HUES6 (cell line): ENCODE measurements at regions not wholly inside any gene's neighbourhood (a gene's known extent, or its start where the extent isn't known, plus 50 kb on each side); places are given as distances from the start of the nearest gene placed in this dataset.

Source experiments
- H3K27ac ChIP-seq: 2 replicates; pipeline ENCODE4 v1.7.0; 2013; ENCODE audit warnings: low read depth, mild to moderate bottlenecking, low read length, inconsistent platforms
- H3K27me3 ChIP-seq: 2 replicates; pipeline ENCODE4 v1.6.1; 2013; ENCODE audit warnings: low read length; ENCODE audit not compliant: control insufficient read depth, insufficient read depth
- H3K36me3 ChIP-seq: 2 replicates; pipeline ENCODE4 v1.6.1; 2013; ENCODE audit warnings: low read length; ENCODE audit not compliant: control insufficient read depth, insufficient read depth
- H3K4me1 ChIP-seq: 2 replicates; pipeline ENCODE4 v1.6.1; 2013; ENCODE audit warnings: low read length; ENCODE audit not compliant: control insufficient read depth, insufficient read depth
- H3K4me3 ChIP-seq: 2 replicates; pipeline ENCODE4 v1.5.1; 2013; ENCODE audit warnings: low read depth, low read length
- H3K9ac ChIP-seq: one replicate; pipeline ENCODE4 v1.6.1; 2013; ENCODE audit warnings: mild to moderate bottlenecking, low read length
- H3K9me3 ChIP-seq: 2 replicates; pipeline ENCODE4 v1.6.1; 2013; ENCODE audit warnings: low read depth, low read length; ENCODE audit not compliant: control insufficient read depth, insufficient read depth

- H3K9ac ChIP-seq = no peak overlapping the region
- H3K4me3 ChIP-seq = no peak overlapping the region
- H3K9me3 ChIP-seq = no peaks in the 10 kb centered on the region
- no peaks in the 10 kb centered on the region; the same call in 1 of the 2 replicates for H3K4me1 ChIP-seq
- H3K36me3 ChIP-seq = no peaks in the 10 kb centered on the region
- no peaks in the 10 kb centered on the region for H3K27me3 ChIP-seq
- no peak overlapping the region for H3K27ac ChIP-seq
Observed at GRCh38 chr3:132966374-132966773, 71.8 kb upstream of the TMEM108 start.

- H3K36me3 ChIP-seq = no peaks in the 10 kb centered on the region
- H3K27me3 ChIP-seq = no peaks in the 10 kb centered on the region
- H3K27ac ChIP-seq = no peak overlapping the region
- H3K4me1 ChIP-seq = no peaks in the 10 kb centered on the region; the same call in 1 of the 2 replicates
- H3K9me3 ChIP-seq = no peaks in the 10 kb centered on the region
- no peak overlapping the region for H3K9ac ChIP-seq
- H3K4me3 ChIP-seq = no peak overlapping the region
Observed at GRCh38 chr3:132964266-132964665, 73.9 kb upstream of the TMEM108 start.

- Histone ChIP-seq H3K4me1 (no peaks in the 10 kb centered on the region; the same call in 1 of the 2 replicates), H3K36me3 (no peaks in the 10 kb centered on the region), H3K4me3 (no peak overlapping the region), H3K9me3 (no peaks in the 10 kb centered on the region), H3K27me3 (no peaks in the 10 kb centered on the region), H3K9ac (no peak overlapping the region), H3K27ac (no peak overlapping the region)
Observed at GRCh38 chr3:132963786-132964185, 74.4 kb upstream of the TMEM108 start.

- no peaks in the 10 kb centered on the region for H3K9me3 ChIP-seq
- no peak overlapping the region for H3K27ac ChIP-seq
- no peaks in the 10 kb centered on the region; the same call in 1 of the 2 replicates for H3K4me1 ChIP-seq
Observed at GRCh38 chr3:132961991-132962390, 76.2 kb upstream of the TMEM108 start.

GRCh38 chr3:132953683-132954082 lies 84.5 kb upstream of the TMEM108 start:
- Histone ChIP-seq H3K27ac (no peak overlapping the region), H3K4me1 (no peaks in the 10 kb centered on the region), H3K9me3 (no peaks in the 10 kb centered on the region), H3K36me3 (no peaks in the 10 kb centered on the region), H3K27me3 (no peaks in the 10 kb centered on the region), H3K9ac (no peak overlapping the region), H3K4me3 (no peak overlapping the region)

More at GRCh38 chr3:132961991-132962390, 76.2 kb upstream of the TMEM108 start:
- no peak overlapping the region for H3K4me3 ChIP-seq
- no peaks in the 10 kb centered on the region for H3K27me3 ChIP-seq
- no peaks in the 10 kb centered on the region for H3K36me3 ChIP-seq
- no peak overlapping the region for H3K9ac ChIP-seq

GRCh38 chr3:132927896-132928295 lies 110.3 kb upstream of the TMEM108 start:
- no peak overlapping the region for H3K9ac ChIP-seq
- H3K27me3 ChIP-seq = no peaks in the 10 kb centered on the region
- H3K4me3 ChIP-seq = no peak overlapping the region
- no peak overlapping the region for H3K27ac ChIP-seq
- no peaks in the 10 kb centered on the region for H3K9me3 ChIP-seq
- no peaks in the 10 kb centered on the region for H3K36me3 ChIP-seq
- H3K4me1 ChIP-seq = no peaks in the 10 kb centered on the region

GRCh38 chr3:132926098-132926497 lies 112.1 kb upstream of the TMEM108 start:
- Histone ChIP-seq H3K27ac (no peak overlapping the region), H3K4me3 (no peak overlapping the region), H3K27me3 (no peaks in the 10 kb centered on the region), H3K4me1 (no peaks in the 10 kb centered on the region), H3K36me3 (no peaks in the 10 kb centered on the region), H3K9ac (no peak overlapping the region), H3K9me3 (no peaks in the 10 kb centered on the region)

- Histone ChIP-seq H3K4me3 (no peak overlapping the region), H3K4me1 (no peaks in the 10 kb centered on the region), H3K9me3 (no peaks in the 10 kb centered on the region), H3K36me3 (no peaks in the 10 kb centered on the region), H3K9ac (no peak overlapping the region), H3K27ac (no peak overlapping the region), H3K27me3 (no peaks in the 10 kb centered on the region)
Observed at GRCh38 chr3:132925256-132925930, 112.8 kb upstream of the TMEM108 start.

GRCh38 chr3:132916096-132916495 lies 122.1 kb upstream of the TMEM108 start:
- Histone ChIP-seq H3K36me3 (no peaks in the 10 kb centered on the region), H3K4me3 (no peak overlapping the region), H3K27ac (no peak overlapping the region), H3K27me3 (no peaks in the 10 kb centered on the region), H3K4me1 (no peaks in the 10 kb centered on the region), H3K9ac (no peak overlapping the region), H3K9me3 (no peaks in the 10 kb centered on the region)

- Histone ChIP-seq H3K27me3 (no peaks in the 10 kb centered on the region), H3K4me3 (no peak overlapping the region), H3K9me3 (peaks cover 1% of the 10 kb centered on the region; the same call in 1 of the 2 replicates), H3K4me1 (no peaks in the 10 kb centered on the region), H3K36me3 (no peaks in the 10 kb centered on the region), H3K9ac (no peak overlapping the region), H3K27ac (no peak overlapping the region)
Observed at GRCh38 chr3:132912416-132912753, 125.8 kb upstream of the TMEM108 start.

GRCh38 chr3:132911741-132912415 lies 126.3 kb upstream of the TMEM108 start:
- no peak overlapping the region for H3K27ac ChIP-seq
- no peaks in the 10 kb centered on the region for H3K4me1 ChIP-seq
- H3K9me3 ChIP-seq = peaks cover 4% of the 10 kb centered on the region; the same call in 1 of the 2 replicates
- no peaks in the 10 kb centered on the region for H3K36me3 ChIP-seq
- no peak overlapping the region for H3K4me3 ChIP-seq
- no peaks in the 10 kb centered on the region for H3K27me3 ChIP-seq
- no peak overlapping the region for H3K9ac ChIP-seq
